GM23338 (cell line): ENCODE measurements at regions not wholly inside any gene's neighbourhood (a gene's known extent, or its start where the extent isn't known, plus 50 kb on each side); places are given as distances from the start of the nearest gene placed in this dataset.

Experiments used
- ATAC-seq: fragments of 200-7000 bp; cut with Tn5 transposase; 3 replicates; pipeline ENCODE4 v1.9.1; 2020
- DNase-seq: peaks from one replicate; pipeline ENCODE4 v3.0.0-alpha.2; 2015; ENCODE audit warnings: low spot score
- H2AFZ ChIP-seq: fragments of 200-600 bp; sonication (generic); 2 replicates; pipeline ENCODE4 v1.8.0; 2016; ENCODE audit warnings: antibody characterized with exemption, mild to moderate bottlenecking, moderate library complexity
- H3F3A ChIP-seq: fragments of 200-600 bp; sonication (generic); replicated peaks from 2 replicates; pipeline ENCODE4 v1.8.0; 2017; ENCODE audit warnings: antibody characterized with exemption, mixed run types, low read depth
- H3K27ac ChIP-seq: fragments of 200-600 bp; sonication (generic); 2 replicates; pipeline ENCODE4 v1.6.1; 2016; ENCODE audit warnings: low read depth
- H3K27me3 ChIP-seq: fragments of 200-600 bp; sonication (generic); 2 replicates; pipeline ENCODE4 v1.8.0; 2016; ENCODE audit warnings: mild to moderate bottlenecking, mixed run types, moderate library complexity; ENCODE audit not compliant: insufficient read depth
- H3K36me3 ChIP-seq: fragments of 200-600 bp; sonication (generic); 2 replicates; pipeline ENCODE4 v1.8.0; 2016; ENCODE audit warnings: mild to moderate bottlenecking; ENCODE audit not compliant: insufficient read depth
- H3K4me1 ChIP-seq: fragments of 200-600 bp; sonication (generic); 2 replicates; pipeline ENCODE4 v1.8.0; 2016; ENCODE audit warnings: mild to moderate bottlenecking, moderate library complexity; ENCODE audit not compliant: insufficient read depth
- H3K4me2 ChIP-seq: fragments of 200-600 bp; sonication (generic); 2 replicates; pipeline ENCODE4 v1.7.1; 2017; ENCODE audit warnings: mixed run types
- H3K4me3 ChIP-seq: fragments of 200-600 bp; sonication (generic); 2 replicates; pipeline ENCODE4 v1.6.1; 2016; ENCODE audit warnings: mixed run types
- H3K79me2 ChIP-seq: fragments of 200-600 bp; sonication (generic); replicated peaks from 2 replicates; pipeline ENCODE4 v1.8.0; 2017; ENCODE audit warnings: mild to moderate bottlenecking; ENCODE audit not compliant: insufficient read depth
- H3K9me2 ChIP-seq: fragments of 200-600 bp; sonication (generic); 2 replicates; pipeline ENCODE4 v1.8.0; 2017; ENCODE audit not compliant: insufficient read depth
- H4K20me1 ChIP-seq: fragments of 200-600 bp; sonication (generic); replicated peaks from 2 replicates; pipeline ENCODE4 v1.8.0; 2017; ENCODE audit warnings: mild to moderate bottlenecking; ENCODE audit not compliant: insufficient read depth
- H3K27ac Mint-ChIP-seq: 2 replicates; pipeline ENCODE4 v1.8.0; 2020; ENCODE audit warnings: inconsistent platforms, mild to moderate bottlenecking, moderate library complexity, mixed read lengths
- H3K27me3 Mint-ChIP-seq: 3 replicates; pipeline ENCODE4 v1.8.0; 2022; ENCODE audit warnings: low read depth, mild to moderate bottlenecking, moderate library complexity, mixed read lengths, inconsistent platforms; ENCODE audit not compliant: insufficient read depth, poor library complexity
- H3K36me3 Mint-ChIP-seq: 3 replicates; pipeline ENCODE4 v1.8.0; 2021; ENCODE audit warnings: low read depth, mild to moderate bottlenecking, inconsistent platforms, moderate library complexity, mixed read lengths
- H3K4me1 Mint-ChIP-seq: 3 replicates; pipeline ENCODE4 v1.8.0; 2020; ENCODE audit warnings: mild to moderate bottlenecking, inconsistent platforms, mixed read lengths
- H3K4me3 Mint-ChIP-seq: 3 replicates; pipeline ENCODE4 v1.8.0; 2021; ENCODE audit warnings: moderate library complexity, mild to moderate bottlenecking, inconsistent platforms, mixed read lengths
- H3K9me3 Mint-ChIP-seq: 3 replicates; pipeline ENCODE4 v1.8.0; 2020; ENCODE audit warnings: moderate library complexity, mild to moderate bottlenecking, inconsistent platforms, mixed read lengths
- CREB1 ChIP-seq: fragments of 250-450 bp; sonication (Bioruptor Pico); IDR thresholded peaks from 2 replicates; pipeline ENCODE4 v1.5.0; 2020; ENCODE audit warnings: low read depth, mild to moderate bottlenecking, moderate library complexity
- EZH2 ChIP-seq: fragments of 200-600 bp; sonication (generic); IDR thresholded peaks from one replicate; pipeline ENCODE4 v1.8.0; 2017; ENCODE audit warnings: antibody characterized with exemption, mild to moderate bottlenecking, low read depth; ENCODE audit not compliant: unreplicated experiment
- EZH2phosphoT487 ChIP-seq: fragments of 200-600 bp; sonication (generic); IDR thresholded peaks from one replicate; pipeline ENCODE4 v1.8.1; 2018; ENCODE audit warnings: antibody characterized with exemption; ENCODE audit not compliant: unreplicated experiment
- JUNB ChIP-seq: IDR thresholded peaks from one replicate; pipeline ENCODE4 v1.6.1; 2016; ENCODE audit warnings: antibody characterized with exemption; ENCODE audit not compliant: unreplicated experiment
- NANOG ChIP-seq: IDR thresholded peaks from 2 replicates; pipeline ENCODE4 v1.6.1; 2016; ENCODE audit warnings: antibody characterized with exemption, borderline replicate concordance
- POLR2AphosphoS5 ChIP-seq: IDR thresholded peaks from 2 replicates; pipeline ENCODE4 v1.6.1; 2016; ENCODE audit warnings: antibody characterized with exemption, low read depth
- STAT1 ChIP-seq: IDR thresholded peaks from one replicate; pipeline ENCODE4 v1.6.1; 2016; ENCODE audit warnings: antibody characterized with exemption; ENCODE audit not compliant: unreplicated experiment
- ZNF114 ChIP-seq: fragments of 250-450 bp; sonication (Bioruptor Pico); IDR thresholded peaks from 2 replicates; pipeline ENCODE4 v1.5.0; 2020; ENCODE audit warnings: mild to moderate bottlenecking, moderate library complexity
- ZNF331 ChIP-seq: fragments of 250-450 bp; sonication (Bioruptor Pico); IDR thresholded peaks from 2 replicates; pipeline ENCODE4 v1.5.0; 2020; ENCODE audit warnings: low read depth, mild to moderate bottlenecking, moderate library complexity
- TF ChIP-seq, protein P1 (sequence below): IDR thresholded peaks from 2 replicates; pipeline ENCODE4 v1.6.1; 2016; ENCODE audit warnings: antibody characterized with exemption
- TF ChIP-seq, protein P2 (sequence below), 2 experiments: fragments of 200-600 bp in 1 of 2; sonication (generic) in 1 of 2; conservative IDR thresholded peaks; 2 replicates each; pipeline versions ENCODE4 v1.5.1 to v1.6.1; 2016 to 2017; ENCODE audit warnings: antibody characterized with exemption in 2 of 2, low read depth in 2 of 2, mild to moderate bottlenecking in 2 of 2, moderate library complexity in 1 of 2
- TF ChIP-seq, protein P3 (sequence below): IDR thresholded peaks from one replicate; pipeline ENCODE4 v1.6.1; 2018; ENCODE audit warnings: antibody characterized with exemption; ENCODE audit not compliant: unreplicated experiment
- TF ChIP-seq, protein P4 (sequence below): fragments of 250-450 bp; sonication (Bioruptor Pico); IDR thresholded peaks from 2 replicates; pipeline ENCODE4 v1.5.0; 2020; ENCODE audit warnings: mild to moderate bottlenecking, moderate library complexity

DNA sequence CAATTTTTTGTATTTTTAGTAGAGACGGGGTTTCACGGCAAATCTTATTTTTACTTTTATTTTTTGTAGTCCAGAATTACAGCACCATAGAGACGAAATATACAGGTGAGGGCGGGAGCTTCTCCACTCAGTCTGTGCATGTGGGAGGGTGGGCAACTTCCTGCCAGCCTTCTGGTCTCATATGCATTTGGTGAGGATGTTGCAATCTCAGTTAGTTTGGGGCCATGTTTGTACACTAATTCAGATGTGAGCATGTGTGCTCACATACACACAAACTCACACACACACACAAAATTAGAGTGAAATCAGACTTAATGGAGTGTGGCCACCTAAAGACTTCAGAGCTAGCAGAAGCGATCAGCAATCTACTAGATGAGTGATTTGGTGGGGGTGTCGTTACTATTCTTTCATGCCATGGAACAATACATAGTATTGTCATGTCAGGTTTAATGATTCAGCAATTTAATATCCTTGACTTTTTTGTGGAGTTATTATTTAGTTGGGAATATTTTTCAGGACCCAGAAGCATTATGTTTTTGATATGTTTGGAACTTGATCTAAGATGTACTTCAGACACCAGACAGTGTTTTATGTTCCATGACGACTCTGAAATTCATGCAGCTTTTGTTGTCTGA is 78.0 kb upstream of the BMP2 start:
- Histone ChIP-seq H3K36me3 (no peaks in the 10 kb centered on the region), H3K4me3 (no peak overlapping the region), H3K4me1 (no peaks in the 10 kb centered on the region), H3K79me2 (no peaks in the 10 kb centered on the region), H2AFZ (no peak overlapping the region), H3K4me2 (no peak overlapping the region), H3F3A (no peaks in the 10 kb centered on the region), H3K27ac (no peak overlapping the region), H3K27me3 (no peaks in the 10 kb centered on the region), H4K20me1 (no peaks in the 10 kb centered on the region), H3K9me2 (no peaks in the 10 kb centered on the region)
- Mint-ChIP-seq H3K27ac (no peak overlapping the region), H3K27me3 (peaks cover 2% of the 10 kb centered on the region), H3K4me1 (no peaks in the 10 kb centered on the region), H3K9me3 (no peaks in the 10 kb centered on the region), H3K4me3 (no peak overlapping the region), H3K36me3 (no peaks in the 10 kb centered on the region)
- ATAC-seq = no peak
- DNase-seq = no peak
- TF ChIP-seq NANOG (no peak), STAT1 (no peak), ZNF331 (CRISPR knock-in tag) (no peak), JUNB (no peak), ZNF114 (CRISPR knock-in tag) (no peak), CREB1 (CRISPR knock-in tag) (no peak), EZH2phosphoT487 (no peak), POLR2AphosphoS5 (no peak), EZH2 (no peak)
- TF ChIP-seq, protein P1, sequence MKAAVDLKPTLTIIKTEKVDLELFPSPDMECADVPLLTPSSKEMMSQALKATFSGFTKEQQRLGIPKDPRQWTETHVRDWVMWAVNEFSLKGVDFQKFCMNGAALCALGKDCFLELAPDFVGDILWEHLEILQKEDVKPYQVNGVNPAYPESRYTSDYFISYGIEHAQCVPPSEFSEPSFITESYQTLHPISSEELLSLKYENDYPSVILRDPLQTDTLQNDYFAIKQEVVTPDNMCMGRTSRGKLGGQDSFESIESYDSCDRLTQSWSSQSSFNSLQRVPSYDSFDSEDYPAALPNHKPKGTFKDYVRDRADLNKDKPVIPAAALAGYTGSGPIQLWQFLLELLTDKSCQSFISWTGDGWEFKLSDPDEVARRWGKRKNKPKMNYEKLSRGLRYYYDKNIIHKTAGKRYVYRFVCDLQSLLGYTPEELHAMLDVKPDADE = no peak
- TF ChIP-seq, protein P2, sequence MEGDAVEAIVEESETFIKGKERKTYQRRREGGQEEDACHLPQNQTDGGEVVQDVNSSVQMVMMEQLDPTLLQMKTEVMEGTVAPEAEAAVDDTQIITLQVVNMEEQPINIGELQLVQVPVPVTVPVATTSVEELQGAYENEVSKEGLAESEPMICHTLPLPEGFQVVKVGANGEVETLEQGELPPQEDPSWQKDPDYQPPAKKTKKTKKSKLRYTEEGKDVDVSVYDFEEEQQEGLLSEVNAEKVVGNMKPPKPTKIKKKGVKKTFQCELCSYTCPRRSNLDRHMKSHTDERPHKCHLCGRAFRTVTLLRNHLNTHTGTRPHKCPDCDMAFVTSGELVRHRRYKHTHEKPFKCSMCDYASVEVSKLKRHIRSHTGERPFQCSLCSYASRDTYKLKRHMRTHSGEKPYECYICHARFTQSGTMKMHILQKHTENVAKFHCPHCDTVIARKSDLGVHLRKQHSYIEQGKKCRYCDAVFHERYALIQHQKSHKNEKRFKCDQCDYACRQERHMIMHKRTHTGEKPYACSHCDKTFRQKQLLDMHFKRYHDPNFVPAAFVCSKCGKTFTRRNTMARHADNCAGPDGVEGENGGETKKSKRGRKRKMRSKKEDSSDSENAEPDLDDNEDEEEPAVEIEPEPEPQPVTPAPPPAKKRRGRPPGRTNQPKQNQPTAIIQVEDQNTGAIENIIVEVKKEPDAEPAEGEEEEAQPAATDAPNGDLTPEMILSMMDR (conservative IDR thresholded peaks at IDR 0.05; ENCODE audit: low read depth in 2 of 2) = no peak
- TF ChIP-seq, protein P3, sequence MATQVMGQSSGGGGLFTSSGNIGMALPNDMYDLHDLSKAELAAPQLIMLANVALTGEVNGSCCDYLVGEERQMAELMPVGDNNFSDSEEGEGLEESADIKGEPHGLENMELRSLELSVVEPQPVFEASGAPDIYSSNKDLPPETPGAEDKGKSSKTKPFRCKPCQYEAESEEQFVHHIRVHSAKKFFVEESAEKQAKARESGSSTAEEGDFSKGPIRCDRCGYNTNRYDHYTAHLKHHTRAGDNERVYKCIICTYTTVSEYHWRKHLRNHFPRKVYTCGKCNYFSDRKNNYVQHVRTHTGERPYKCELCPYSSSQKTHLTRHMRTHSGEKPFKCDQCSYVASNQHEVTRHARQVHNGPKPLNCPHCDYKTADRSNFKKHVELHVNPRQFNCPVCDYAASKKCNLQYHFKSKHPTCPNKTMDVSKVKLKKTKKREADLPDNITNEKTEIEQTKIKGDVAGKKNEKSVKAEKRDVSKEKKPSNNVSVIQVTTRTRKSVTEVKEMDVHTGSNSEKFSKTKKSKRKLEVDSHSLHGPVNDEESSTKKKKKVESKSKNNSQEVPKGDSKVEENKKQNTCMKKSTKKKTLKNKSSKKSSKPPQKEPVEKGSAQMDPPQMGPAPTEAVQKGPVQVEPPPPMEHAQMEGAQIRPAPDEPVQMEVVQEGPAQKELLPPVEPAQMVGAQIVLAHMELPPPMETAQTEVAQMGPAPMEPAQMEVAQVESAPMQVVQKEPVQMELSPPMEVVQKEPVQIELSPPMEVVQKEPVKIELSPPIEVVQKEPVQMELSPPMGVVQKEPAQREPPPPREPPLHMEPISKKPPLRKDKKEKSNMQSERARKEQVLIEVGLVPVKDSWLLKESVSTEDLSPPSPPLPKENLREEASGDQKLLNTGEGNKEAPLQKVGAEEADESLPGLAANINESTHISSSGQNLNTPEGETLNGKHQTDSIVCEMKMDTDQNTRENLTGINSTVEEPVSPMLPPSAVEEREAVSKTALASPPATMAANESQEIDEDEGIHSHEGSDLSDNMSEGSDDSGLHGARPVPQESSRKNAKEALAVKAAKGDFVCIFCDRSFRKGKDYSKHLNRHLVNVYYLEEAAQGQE = no peak
- TF ChIP-seq, protein P4, sequence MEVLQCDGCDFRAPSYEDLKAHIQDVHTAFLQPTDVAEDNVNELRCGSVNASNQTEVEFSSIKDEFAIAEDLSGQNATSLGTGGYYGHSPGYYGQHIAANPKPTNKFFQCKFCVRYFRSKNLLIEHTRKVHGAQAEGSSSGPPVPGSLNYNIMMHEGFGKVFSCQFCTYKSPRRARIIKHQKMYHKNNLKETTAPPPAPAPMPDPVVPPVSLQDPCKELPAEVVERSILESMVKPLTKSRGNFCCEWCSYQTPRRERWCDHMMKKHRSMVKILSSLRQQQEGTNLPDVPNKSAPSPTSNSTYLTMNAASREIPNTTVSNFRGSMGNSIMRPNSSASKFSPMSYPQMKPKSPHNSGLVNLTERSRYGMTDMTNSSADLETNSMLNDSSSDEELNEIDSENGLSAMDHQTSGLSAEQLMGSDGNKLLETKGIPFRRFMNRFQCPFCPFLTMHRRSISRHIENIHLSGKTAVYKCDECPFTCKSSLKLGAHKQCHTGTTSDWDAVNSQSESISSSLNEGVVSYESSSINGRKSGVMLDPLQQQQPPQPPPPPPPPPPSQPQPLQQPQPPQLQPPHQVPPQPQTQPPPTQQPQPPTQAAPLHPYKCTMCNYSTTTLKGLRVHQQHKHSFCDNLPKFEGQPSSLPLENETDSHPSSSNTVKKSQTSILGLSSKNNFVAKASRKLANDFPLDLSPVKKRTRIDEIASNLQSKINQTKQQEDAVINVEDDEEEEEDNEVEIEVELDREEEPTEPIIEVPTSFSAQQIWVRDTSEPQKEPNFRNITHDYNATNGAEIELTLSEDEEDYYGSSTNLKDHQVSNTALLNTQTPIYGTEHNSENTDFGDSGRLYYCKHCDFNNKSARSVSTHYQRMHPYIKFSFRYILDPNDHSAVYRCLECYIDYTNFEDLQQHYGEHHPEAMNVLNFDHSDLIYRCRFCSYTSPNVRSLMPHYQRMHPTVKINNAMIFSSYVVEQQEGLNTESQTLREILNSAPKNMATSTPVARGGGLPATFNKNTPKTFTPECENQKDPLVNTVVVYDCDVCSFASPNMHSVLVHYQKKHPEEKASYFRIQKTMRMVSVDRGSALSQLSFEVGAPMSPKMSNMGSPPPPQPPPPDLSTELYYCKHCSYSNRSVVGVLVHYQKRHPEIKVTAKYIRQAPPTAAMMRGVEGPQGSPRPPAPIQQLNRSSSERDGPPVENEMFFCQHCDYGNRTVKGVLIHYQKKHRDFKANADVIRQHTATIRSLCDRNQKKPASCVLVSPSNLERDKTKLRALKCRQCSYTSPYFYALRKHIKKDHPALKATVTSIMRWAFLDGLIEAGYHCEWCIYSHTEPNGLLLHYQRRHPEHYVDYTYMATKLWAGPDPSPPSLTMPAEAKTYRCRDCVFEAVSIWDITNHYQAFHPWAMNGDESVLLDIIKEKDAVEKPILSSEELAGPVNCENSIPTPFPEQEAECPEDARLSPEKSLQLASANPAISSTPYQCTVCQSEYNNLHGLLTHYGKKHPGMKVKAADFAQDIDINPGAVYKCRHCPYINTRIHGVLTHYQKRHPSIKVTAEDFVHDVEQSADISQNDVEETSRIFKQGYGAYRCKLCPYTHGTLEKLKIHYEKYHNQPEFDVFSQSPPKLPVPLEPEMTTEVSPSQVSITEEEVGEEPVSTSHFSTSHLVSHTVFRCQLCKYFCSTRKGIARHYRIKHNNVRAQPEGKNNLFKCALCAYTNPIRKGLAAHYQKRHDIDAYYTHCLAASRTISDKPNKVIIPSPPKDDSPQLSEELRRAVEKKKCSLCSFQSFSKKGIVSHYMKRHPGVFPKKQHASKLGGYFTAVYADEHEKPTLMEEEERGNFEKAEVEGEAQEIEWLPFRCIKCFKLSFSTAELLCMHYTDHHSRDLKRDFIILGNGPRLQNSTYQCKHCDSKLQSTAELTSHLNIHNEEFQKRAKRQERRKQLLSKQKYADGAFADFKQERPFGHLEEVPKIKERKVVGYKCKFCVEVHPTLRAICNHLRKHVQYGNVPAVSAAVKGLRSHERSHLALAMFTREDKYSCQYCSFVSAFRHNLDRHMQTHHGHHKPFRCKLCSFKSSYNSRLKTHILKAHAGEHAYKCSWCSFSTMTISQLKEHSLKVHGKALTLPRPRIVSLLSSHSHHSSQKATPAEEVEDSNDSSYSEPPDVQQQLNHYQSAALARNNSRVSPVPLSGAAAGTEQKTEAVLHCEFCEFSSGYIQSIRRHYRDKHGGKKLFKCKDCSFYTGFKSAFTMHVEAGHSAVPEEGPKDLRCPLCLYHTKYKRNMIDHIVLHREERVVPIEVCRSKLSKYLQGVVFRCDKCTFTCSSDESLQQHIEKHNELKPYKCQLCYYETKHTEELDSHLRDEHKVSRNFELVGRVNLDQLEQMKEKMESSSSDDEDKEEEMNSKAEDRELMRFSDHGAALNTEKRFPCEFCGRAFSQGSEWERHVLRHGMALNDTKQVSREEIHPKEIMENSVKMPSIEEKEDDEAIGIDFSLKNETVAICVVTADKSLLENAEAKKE (CRISPR knock-in tag) = no peak
